ENCODE measurements at regions not wholly inside any gene's neighbourhood (a gene's known extent, or its start where the extent isn't known, plus 50 kb on each side); places are given as distances from the start of the nearest gene placed in this dataset.

DNA sequence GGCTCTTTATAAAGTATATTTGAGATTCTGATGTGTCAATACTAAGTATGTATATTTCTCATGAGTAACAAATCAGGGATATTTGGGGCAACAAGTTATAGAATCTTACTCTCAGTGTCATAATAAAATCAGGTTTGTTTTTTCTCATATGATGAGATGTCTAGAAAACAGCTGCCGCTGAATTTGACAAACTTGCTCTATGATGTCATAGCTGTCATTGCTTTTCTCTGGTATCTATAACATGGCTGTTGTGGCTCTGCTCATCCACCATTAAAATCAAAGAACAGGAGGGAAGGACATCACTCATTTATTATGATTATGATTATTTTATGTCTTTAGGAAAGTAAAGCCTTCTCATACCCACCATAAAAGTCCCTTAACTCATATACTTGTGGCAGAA lies 417.2 kb upstream of the LRRTM4 start:
- TF ChIP-seq, protein P1, sequence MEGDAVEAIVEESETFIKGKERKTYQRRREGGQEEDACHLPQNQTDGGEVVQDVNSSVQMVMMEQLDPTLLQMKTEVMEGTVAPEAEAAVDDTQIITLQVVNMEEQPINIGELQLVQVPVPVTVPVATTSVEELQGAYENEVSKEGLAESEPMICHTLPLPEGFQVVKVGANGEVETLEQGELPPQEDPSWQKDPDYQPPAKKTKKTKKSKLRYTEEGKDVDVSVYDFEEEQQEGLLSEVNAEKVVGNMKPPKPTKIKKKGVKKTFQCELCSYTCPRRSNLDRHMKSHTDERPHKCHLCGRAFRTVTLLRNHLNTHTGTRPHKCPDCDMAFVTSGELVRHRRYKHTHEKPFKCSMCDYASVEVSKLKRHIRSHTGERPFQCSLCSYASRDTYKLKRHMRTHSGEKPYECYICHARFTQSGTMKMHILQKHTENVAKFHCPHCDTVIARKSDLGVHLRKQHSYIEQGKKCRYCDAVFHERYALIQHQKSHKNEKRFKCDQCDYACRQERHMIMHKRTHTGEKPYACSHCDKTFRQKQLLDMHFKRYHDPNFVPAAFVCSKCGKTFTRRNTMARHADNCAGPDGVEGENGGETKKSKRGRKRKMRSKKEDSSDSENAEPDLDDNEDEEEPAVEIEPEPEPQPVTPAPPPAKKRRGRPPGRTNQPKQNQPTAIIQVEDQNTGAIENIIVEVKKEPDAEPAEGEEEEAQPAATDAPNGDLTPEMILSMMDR (conservative IDR thresholded peaks at IDR 0.05; ENCODE audit: low read length) = no peak
- TF ChIP-seq EZH2phosphoT487 (IDR thresholded peaks at IDR 0.05; ENCODE audit: borderline replicate concordance) = no peak

Data from Loucy (cell line).